GM23338 (cell line): ENCODE measurements at regions not wholly inside any gene's neighbourhood (a gene's known extent, or its start where the extent isn't known, plus 50 kb on each side); places are given as distances from the start of the nearest gene placed in this dataset.
A peak's percentile ranks its signal among the peaks of the same experiment; 100 is the strongest.

Source experiments
- ATAC-seq: fragments of 200-7000 bp; cut with Tn5 transposase; 3 replicates; pipeline ENCODE4 v1.9.1; 2020
- DNase-seq: peaks from one replicate; pipeline ENCODE4 v3.0.0-alpha.2; 2015; ENCODE audit warnings: low spot score
- H2AFZ ChIP-seq: fragments of 200-600 bp; sonication (generic); 2 replicates; pipeline ENCODE4 v1.8.0; 2016; ENCODE audit warnings: antibody characterized with exemption, mild to moderate bottlenecking, moderate library complexity
- H3F3A ChIP-seq: fragments of 200-600 bp; sonication (generic); replicated peaks from 2 replicates; pipeline ENCODE4 v1.8.0; 2017; ENCODE audit warnings: antibody characterized with exemption, mixed run types, low read depth
- H3K27ac ChIP-seq: fragments of 200-600 bp; sonication (generic); 2 replicates; pipeline ENCODE4 v1.6.1; 2016; ENCODE audit warnings: low read depth
- H3K27me3 ChIP-seq: fragments of 200-600 bp; sonication (generic); 2 replicates; pipeline ENCODE4 v1.8.0; 2016; ENCODE audit warnings: mild to moderate bottlenecking, mixed run types, moderate library complexity; ENCODE audit not compliant: insufficient read depth
- H3K36me3 ChIP-seq: fragments of 200-600 bp; sonication (generic); 2 replicates; pipeline ENCODE4 v1.8.0; 2016; ENCODE audit warnings: mild to moderate bottlenecking; ENCODE audit not compliant: insufficient read depth
- H3K4me1 ChIP-seq: fragments of 200-600 bp; sonication (generic); 2 replicates; pipeline ENCODE4 v1.8.0; 2016; ENCODE audit warnings: mild to moderate bottlenecking, moderate library complexity; ENCODE audit not compliant: insufficient read depth
- H3K4me2 ChIP-seq: fragments of 200-600 bp; sonication (generic); 2 replicates; pipeline ENCODE4 v1.7.1; 2017; ENCODE audit warnings: mixed run types
- H3K4me3 ChIP-seq: fragments of 200-600 bp; sonication (generic); 2 replicates; pipeline ENCODE4 v1.6.1; 2016; ENCODE audit warnings: mixed run types
- H3K79me2 ChIP-seq: fragments of 200-600 bp; sonication (generic); replicated peaks from 2 replicates; pipeline ENCODE4 v1.8.0; 2017; ENCODE audit warnings: mild to moderate bottlenecking; ENCODE audit not compliant: insufficient read depth
- H3K9me2 ChIP-seq: fragments of 200-600 bp; sonication (generic); 2 replicates; pipeline ENCODE4 v1.8.0; 2017; ENCODE audit not compliant: insufficient read depth
- H4K20me1 ChIP-seq: fragments of 200-600 bp; sonication (generic); replicated peaks from 2 replicates; pipeline ENCODE4 v1.8.0; 2017; ENCODE audit warnings: mild to moderate bottlenecking; ENCODE audit not compliant: insufficient read depth
- H3K27ac Mint-ChIP-seq: 2 replicates; pipeline ENCODE4 v1.8.0; 2020; ENCODE audit warnings: inconsistent platforms, mild to moderate bottlenecking, moderate library complexity, mixed read lengths
- H3K27me3 Mint-ChIP-seq: 3 replicates; pipeline ENCODE4 v1.8.0; 2022; ENCODE audit warnings: low read depth, mild to moderate bottlenecking, moderate library complexity, mixed read lengths, inconsistent platforms; ENCODE audit not compliant: insufficient read depth, poor library complexity
- H3K36me3 Mint-ChIP-seq: 3 replicates; pipeline ENCODE4 v1.8.0; 2021; ENCODE audit warnings: low read depth, mild to moderate bottlenecking, inconsistent platforms, moderate library complexity, mixed read lengths
- H3K4me1 Mint-ChIP-seq: 3 replicates; pipeline ENCODE4 v1.8.0; 2020; ENCODE audit warnings: mild to moderate bottlenecking, inconsistent platforms, mixed read lengths
- H3K4me3 Mint-ChIP-seq: 3 replicates; pipeline ENCODE4 v1.8.0; 2021; ENCODE audit warnings: moderate library complexity, mild to moderate bottlenecking, inconsistent platforms, mixed read lengths
- H3K9me3 Mint-ChIP-seq: 3 replicates; pipeline ENCODE4 v1.8.0; 2020; ENCODE audit warnings: moderate library complexity, mild to moderate bottlenecking, inconsistent platforms, mixed read lengths
- CREB1 ChIP-seq: fragments of 250-450 bp; sonication (Bioruptor Pico); IDR thresholded peaks from 2 replicates; pipeline ENCODE4 v1.5.0; 2020; ENCODE audit warnings: low read depth, mild to moderate bottlenecking, moderate library complexity
- CTCF ChIP-seq, 2 experiments: fragments of 200-600 bp in 1 of 2; sonication (generic) in 1 of 2; conservative IDR thresholded peaks; 2 replicates each; pipeline versions ENCODE4 v1.5.1 to v1.6.1; 2016 to 2017; ENCODE audit warnings: antibody characterized with exemption in 2 of 2, low read depth in 2 of 2, mild to moderate bottlenecking in 2 of 2, moderate library complexity in 1 of 2
- ETS1 ChIP-seq: IDR thresholded peaks from 2 replicates; pipeline ENCODE4 v1.6.1; 2016; ENCODE audit warnings: antibody characterized with exemption
- EZH2 ChIP-seq: fragments of 200-600 bp; sonication (generic); IDR thresholded peaks from one replicate; pipeline ENCODE4 v1.8.0; 2017; ENCODE audit warnings: antibody characterized with exemption, mild to moderate bottlenecking, low read depth; ENCODE audit not compliant: unreplicated experiment
- JUNB ChIP-seq: IDR thresholded peaks from one replicate; pipeline ENCODE4 v1.6.1; 2016; ENCODE audit warnings: antibody characterized with exemption; ENCODE audit not compliant: unreplicated experiment
- NANOG ChIP-seq: IDR thresholded peaks from 2 replicates; pipeline ENCODE4 v1.6.1; 2016; ENCODE audit warnings: antibody characterized with exemption, borderline replicate concordance
- POLR2AphosphoS5 ChIP-seq: IDR thresholded peaks from 2 replicates; pipeline ENCODE4 v1.6.1; 2016; ENCODE audit warnings: antibody characterized with exemption, low read depth
- REST ChIP-seq: IDR thresholded peaks from one replicate; pipeline ENCODE4 v1.6.1; 2018; ENCODE audit warnings: antibody characterized with exemption; ENCODE audit not compliant: unreplicated experiment
- STAT1 ChIP-seq: IDR thresholded peaks from one replicate; pipeline ENCODE4 v1.6.1; 2016; ENCODE audit warnings: antibody characterized with exemption; ENCODE audit not compliant: unreplicated experiment
- ZNF114 ChIP-seq: fragments of 250-450 bp; sonication (Bioruptor Pico); IDR thresholded peaks from 2 replicates; pipeline ENCODE4 v1.5.0; 2020; ENCODE audit warnings: mild to moderate bottlenecking, moderate library complexity
- ZNF462 ChIP-seq: fragments of 250-450 bp; sonication (Bioruptor Pico); IDR thresholded peaks from 2 replicates; pipeline ENCODE4 v1.5.0; 2020; ENCODE audit warnings: mild to moderate bottlenecking, moderate library complexity

GRCh38 chr17:12613566-12613965, 52.1 kb upstream of the MYOCD start:
- Mint-ChIP-seq H3K27me3 (no peaks in the 10 kb centered on the region), H3K9me3 (no peaks in the 10 kb centered on the region), H3K27ac (no peak overlapping the region), H3K4me3 (no peak overlapping the region), H3K4me1 (peaks cover 6% of the 10 kb centered on the region; the same call in 2 of the 3 replicates), H3K36me3 (no peaks in the 10 kb centered on the region)
- H3K4me3 ChIP-seq: no peak overlapping the region
- no peak for TF ChIP-seq ETS1
- TF ChIP-seq EZH2: no peak
- no peak for TF ChIP-seq CREB1 (CRISPR knock-in tag)
- no peak for TF ChIP-seq POLR2AphosphoS5
- no peak for TF ChIP-seq ZNF462 (CRISPR knock-in tag)
- no peak for TF ChIP-seq STAT1
- TF ChIP-seq ZNF114 (CRISPR knock-in tag): no peak
- TF ChIP-seq NANOG: no peak
- TF ChIP-seq CTCF (conservative IDR thresholded peaks at IDR 0.05; ENCODE audit: low read depth in 2 of 2): no peak
- no peak for TF ChIP-seq REST
- TF ChIP-seq JUNB: no peak
- H3K36me3 ChIP-seq: no peaks in the 10 kb centered on the region
- H3K79me2 ChIP-seq: no peaks in the 10 kb centered on the region
- no peaks in the 10 kb centered on the region for H3K27me3 ChIP-seq
- no peak overlapping the region for H3K4me2 ChIP-seq
- no peaks in the 10 kb centered on the region for H3K9me2 ChIP-seq
- no peaks in the 10 kb centered on the region for H3F3A ChIP-seq
- no peak overlapping the region for H3K27ac ChIP-seq
- no peaks in the 10 kb centered on the region for H3K4me1 ChIP-seq
- no peak overlapping the region for H2AFZ ChIP-seq
- DNase-seq: peak; percentile 47
- ATAC-seq: peak; percentile 39; the same call in 2 of the 3 replicates
- no peaks in the 10 kb centered on the region for H4K20me1 ChIP-seq
